GM12874 (cell line): ENCODE measurements at regions not wholly inside any gene's neighbourhood (a gene's known extent, or its start where the extent isn't known, plus 50 kb on each side); places are given as distances from the start of the nearest gene placed in this dataset.

ENCODE experiments used
- CTCF ChIP-seq: IDR thresholded peaks from 2 replicates; pipeline ENCODE4 v1.5.1; 2011; ENCODE audit warnings: low read depth, mild to moderate bottlenecking, control low read depth, low read length, moderate library complexity; ENCODE audit not compliant: insufficient read depth

GRCh38 chr20:24212494-24212893 is 223.9 kb upstream of the GGTLC1 start:
- no peak for TF ChIP-seq CTCF

- TF ChIP-seq CTCF: no peak
Measured at GRCh38 chr20:24211972-24212371, 223.4 kb upstream of the GGTLC1 start.

- TF ChIP-seq CTCF: no peak
Measured at GRCh38 chr20:24210356-24210755, 221.8 kb upstream of the GGTLC1 start.

- no peak for TF ChIP-seq CTCF
Measured at GRCh38 chr20:24208652-24209051, 220.1 kb upstream of the GGTLC1 start.

GRCh38 chr20:24207803-24208300 is 219.3 kb upstream of the GGTLC1 start:
- TF ChIP-seq CTCF: no peak

- no peak for TF ChIP-seq CTCF
Measured at GRCh38 chr20:24206995-24207394, 218.4 kb upstream of the GGTLC1 start.

- TF ChIP-seq CTCF: no peak
Measured at GRCh38 chr20:24203526-24204183, 215.1 kb upstream of the GGTLC1 start.
